Panc1 (cell line): ENCODE measurements at regions not wholly inside any gene's neighbourhood (a gene's known extent, or its start where the extent isn't known, plus 50 kb on each side); places are given as distances from the start of the nearest gene placed in this dataset.

Experiments used
- ATAC-seq: fragments of 200-7000 bp; cut with Tn5 transposase; 2 replicates; pipeline ENCODE4 v1.9.1; 2020; ENCODE audit warnings: mild to moderate bottlenecking, moderate library complexity
- BruUV-seq: library from RNA; stranded (reverse); fragments of 400-500 nt; replicated peaks from 2 replicates; lab custom pipeline; 2021; lab: Mats Ljungman, UMichigan
- CTCF ChIA-PET: fragments of 300-600 bp; sonication (Branson Sonifier 250); formaldehyde crosslinking; loops from one replicate; lab custom pipeline; 2022; ENCODE audit warnings: antibody characterized with exemption; lab: Charles Lee
- POLR2A ChIA-PET: fragments of 300-600 bp; sonication (Branson Sonifier 250); formaldehyde crosslinking; loops from one replicate; lab custom pipeline; 2022; ENCODE audit warnings: antibody characterized with exemption; lab: Charles Lee
- DNase-seq: peaks from one replicate; pipeline ENCODE4 v3.0.0-alpha.2; 2010; ENCODE audit warnings: low read depth, low spot score
- H3K27ac ChIP-seq: 2 replicates; pipeline ENCODE4 v1.5.1; 2011; ENCODE audit warnings: mild to moderate bottlenecking, low read length, inconsistent platforms
- H3K27me3 ChIP-seq: fragments of 200-500 bp; sonication (Bioruptor generic); 2 replicates; pipeline ENCODE4 v1.6.0; 2014; ENCODE audit warnings: low read length, inconsistent platforms; ENCODE audit not compliant: control insufficient read depth, insufficient read depth
- H3K36me3 ChIP-seq: fragments of 200-500 bp; sonication (Bioruptor generic); 2 replicates; pipeline ENCODE4 v1.5.1; 2014; ENCODE audit warnings: inconsistent platforms, mild to moderate bottlenecking, low read length, moderate library complexity; ENCODE audit not compliant: control insufficient read depth, insufficient read depth
- H3K4me1 ChIP-seq: 2 replicates; pipeline ENCODE4 v1.5.1; 2011; ENCODE audit warnings: inconsistent platforms, mild to moderate bottlenecking, low read length, moderate library complexity; ENCODE audit not compliant: control insufficient read depth, insufficient read depth
- H3K4me3 ChIP-seq, 2 experiments: 2 replicates each; pipeline ENCODE4 v1.5.1; 2011 to 2012; ENCODE audit warnings: low read depth in 2 of 2, low read length in 2 of 2, mild to moderate bottlenecking in 2 of 2, inconsistent platforms in 1 of 2, moderate library complexity in 1 of 2
- H3K9me3 ChIP-seq: fragments of 200-500 bp; sonication (Bioruptor generic); 2 replicates; pipeline ENCODE4 v1.5.1; 2014; ENCODE audit warnings: low read depth, mild to moderate bottlenecking, inconsistent platforms, low read length, moderate library complexity; ENCODE audit not compliant: control insufficient read depth, insufficient read depth
- CTCF ChIP-seq: fragments of 450-650 bp; IDR thresholded peaks from 2 replicates; pipeline ENCODE4 v1.5.1; 2017; ENCODE audit warnings: mild to moderate bottlenecking
- POLR2AphosphoS5 ChIP-seq: IDR thresholded peaks from 2 replicates; pipeline ENCODE4 v1.6.1; 2012; ENCODE audit warnings: mild to moderate bottlenecking, low read depth, low read length, moderate library complexity
- SIN3A ChIP-seq: IDR thresholded peaks from 2 replicates; pipeline ENCODE4 v1.6.1; 2012; ENCODE audit warnings: low read depth, mild to moderate bottlenecking, low read length, moderate library complexity, borderline replicate concordance; ENCODE audit not compliant: insufficient read depth
- TCF7L2 ChIP-seq: IDR thresholded peaks from 2 replicates; pipeline ENCODE4 v1.6.1; 2011; ENCODE audit warnings: mild to moderate bottlenecking, low read depth, low read length, inconsistent platforms
- in situ Hi-C: cut with HindIII; loops from 2 replicates; pipeline ENCODE4 v1.10.0; 2016; ENCODE audit warnings: low sequenced_read_pairs, low pct_unique_long_range_greater_than_20kb
- intact Hi-C: fragments of 100-400 bp; cut with micrococcal nuclease; formaldehyde crosslinking; loops from one replicate; pipeline ENCODE4 v1.10.0; 2022; ENCODE audit not compliant: unreplicated experiment
- TF ChIP-seq, protein P1 (sequence below), 2 experiments: IDR thresholded peaks; 2 replicates each; pipeline ENCODE4 v1.6.1; 2011 to 2012; ENCODE audit warnings: low read depth in 2 of 2, control low read depth in 1 of 2, low read length in 1 of 2, mild to moderate bottlenecking in 1 of 2, moderate library complexity in 1 of 2; ENCODE audit not compliant: insufficient read depth in 1 of 2

DNA sequence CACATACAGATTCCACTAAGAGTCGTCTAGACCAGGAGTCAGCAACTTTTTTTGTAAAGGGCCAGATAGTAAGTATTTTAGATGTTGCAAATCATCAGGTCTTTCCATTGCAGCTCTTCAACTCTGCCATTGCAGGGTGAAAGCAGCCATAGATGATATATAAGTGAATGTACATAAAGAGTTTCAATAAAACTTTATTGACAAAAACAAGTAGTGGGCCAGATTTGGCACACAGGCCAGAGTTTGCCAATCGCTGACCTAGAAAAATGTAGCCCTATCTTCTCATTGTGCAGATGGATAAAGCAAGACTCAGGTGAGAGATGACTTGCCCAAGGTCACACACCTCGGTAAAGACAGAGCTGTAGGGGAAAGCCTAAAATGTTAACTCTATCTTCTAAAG, 474.7 kb downstream of the MED13L start:
- no peak overlapping the region for H3K4me3 ChIP-seq
- in situ Hi-C loops (no loop called here), intact Hi-C loops (no loop called here)
- H3K4me1 ChIP-seq, result no peaks in the 10 kb centered on the region
- ATAC-seq (no peak), DNase-seq (no peak)
- no peaks in the 10 kb centered on the region for H3K27me3 ChIP-seq
- CTCF ChIA-PET, result no interaction called here
- H3K9me3 ChIP-seq, result no peaks in the 10 kb centered on the region
- no peaks in the 10 kb centered on the region for H3K36me3 ChIP-seq
- no peak overlapping the region for H3K27ac ChIP-seq
- POLR2A ChIA-PET, result no interaction called here
- TF ChIP-seq POLR2AphosphoS5 (no peak), TCF7L2 (no peak)
- BruUV-seq, result no TSS peak

DNA sequence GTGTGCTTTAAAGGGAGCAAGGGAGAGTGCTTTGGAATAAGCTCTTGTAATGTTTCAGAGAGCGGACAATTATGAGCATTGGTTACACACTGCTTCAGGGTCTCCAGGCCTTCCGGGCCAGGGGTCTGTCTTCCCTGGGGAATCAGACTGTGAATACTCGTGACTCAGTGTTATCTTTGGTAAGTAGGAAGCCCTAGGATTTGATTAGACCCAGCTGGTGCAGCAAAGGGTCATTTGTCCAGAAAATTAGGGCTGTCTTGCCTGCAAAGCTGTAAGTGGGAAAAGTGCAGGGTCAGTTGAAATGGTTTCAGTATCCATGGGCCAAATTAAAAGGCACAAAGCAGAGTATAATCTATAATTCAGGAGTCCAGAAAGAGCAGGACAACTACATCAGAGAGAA, 475.6 kb downstream of the MED13L start:
- BruUV-seq, result no TSS peak
- DNase-seq, result no peak
- no peak overlapping the region for H3K27ac ChIP-seq

More for the DNA sequence above, 475.6 kb downstream of the MED13L start:
- ChIA-PET POLR2A (no interaction called here), CTCF (no interaction called here)
- Histone ChIP-seq H3K4me3 (no peak overlapping the region), H3K27me3 (no peaks in the 10 kb centered on the region), H3K4me1 (no peaks in the 10 kb centered on the region), H3K9me3 (no peaks in the 10 kb centered on the region), H3K36me3 (no peaks in the 10 kb centered on the region)
- in situ Hi-C loops (no loop called here), intact Hi-C loops (no loop called here)
- no peak for TF ChIP-seq CTCF
- TF ChIP-seq TCF7L2, result no peak
- TF ChIP-seq, protein P1, sequence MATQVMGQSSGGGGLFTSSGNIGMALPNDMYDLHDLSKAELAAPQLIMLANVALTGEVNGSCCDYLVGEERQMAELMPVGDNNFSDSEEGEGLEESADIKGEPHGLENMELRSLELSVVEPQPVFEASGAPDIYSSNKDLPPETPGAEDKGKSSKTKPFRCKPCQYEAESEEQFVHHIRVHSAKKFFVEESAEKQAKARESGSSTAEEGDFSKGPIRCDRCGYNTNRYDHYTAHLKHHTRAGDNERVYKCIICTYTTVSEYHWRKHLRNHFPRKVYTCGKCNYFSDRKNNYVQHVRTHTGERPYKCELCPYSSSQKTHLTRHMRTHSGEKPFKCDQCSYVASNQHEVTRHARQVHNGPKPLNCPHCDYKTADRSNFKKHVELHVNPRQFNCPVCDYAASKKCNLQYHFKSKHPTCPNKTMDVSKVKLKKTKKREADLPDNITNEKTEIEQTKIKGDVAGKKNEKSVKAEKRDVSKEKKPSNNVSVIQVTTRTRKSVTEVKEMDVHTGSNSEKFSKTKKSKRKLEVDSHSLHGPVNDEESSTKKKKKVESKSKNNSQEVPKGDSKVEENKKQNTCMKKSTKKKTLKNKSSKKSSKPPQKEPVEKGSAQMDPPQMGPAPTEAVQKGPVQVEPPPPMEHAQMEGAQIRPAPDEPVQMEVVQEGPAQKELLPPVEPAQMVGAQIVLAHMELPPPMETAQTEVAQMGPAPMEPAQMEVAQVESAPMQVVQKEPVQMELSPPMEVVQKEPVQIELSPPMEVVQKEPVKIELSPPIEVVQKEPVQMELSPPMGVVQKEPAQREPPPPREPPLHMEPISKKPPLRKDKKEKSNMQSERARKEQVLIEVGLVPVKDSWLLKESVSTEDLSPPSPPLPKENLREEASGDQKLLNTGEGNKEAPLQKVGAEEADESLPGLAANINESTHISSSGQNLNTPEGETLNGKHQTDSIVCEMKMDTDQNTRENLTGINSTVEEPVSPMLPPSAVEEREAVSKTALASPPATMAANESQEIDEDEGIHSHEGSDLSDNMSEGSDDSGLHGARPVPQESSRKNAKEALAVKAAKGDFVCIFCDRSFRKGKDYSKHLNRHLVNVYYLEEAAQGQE (IDR thresholded peaks at IDR 0.05; ENCODE audit: insufficient read depth in 1 of 2, low read depth in 2 of 2, low read length in 1 of 2), result no peak
- TF ChIP-seq SIN3A, result no peak
- TF ChIP-seq POLR2AphosphoS5, result no peak
- no peak for ATAC-seq
